Caki2 (cell line): ENCODE measurements at regions not wholly inside any gene's neighbourhood (a gene's known extent, or its start where the extent isn't known, plus 50 kb on each side); places are given as distances from the start of the nearest gene placed in this dataset.
"Not testable (repeated sequence)": the region's sequence is repeated elsewhere in the genome, so short reads cannot be mapped to it uniquely, and the experiment has no call there.

Experiments
- DNase-seq: peaks from one replicate; pipeline ENCODE4 v3.0.0-alpha.2; 2015; ENCODE audit warnings: low read depth
- in situ Hi-C: cut with HindIII; loops from 2 replicates; pipeline ENCODE4 v1.10.0; 2016; ENCODE audit warnings: low sequenced_read_pairs, low pct_unique_long_range_greater_than_20kb, mixed read lengths

GRCh38 chr5:17326600-17327037 is 109.2 kb downstream of the BASP1 start:
- in situ Hi-C loops = no loop called here
- DNase-seq = no peak

DNA sequence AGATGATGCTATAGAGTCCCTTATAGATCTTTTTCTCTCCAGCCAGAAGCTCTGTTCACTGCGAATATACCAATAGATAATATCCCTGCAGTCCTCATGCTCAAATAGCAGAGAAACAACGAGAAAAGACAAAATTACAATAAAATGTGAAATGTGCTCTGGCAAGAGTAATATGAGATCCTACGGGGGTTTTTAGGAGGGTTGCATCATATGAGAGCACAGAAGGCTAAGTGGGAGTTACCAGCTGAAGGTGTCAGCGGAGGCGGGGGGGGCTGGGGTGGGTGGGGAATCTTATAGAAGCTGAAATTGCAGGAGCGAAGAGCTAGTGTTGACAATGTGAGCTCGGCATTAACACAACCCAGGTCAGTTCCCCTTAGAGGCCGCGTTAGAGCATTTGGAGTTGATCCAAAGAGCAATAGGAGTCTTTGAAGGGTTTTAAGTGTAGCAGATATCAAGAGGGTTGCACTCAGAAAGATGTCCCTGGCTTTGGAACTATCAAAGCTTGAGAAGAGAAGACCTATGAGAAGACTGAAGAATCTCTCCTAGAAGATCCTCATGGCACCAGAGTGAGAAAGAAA is 109.7 kb downstream of the BASP1 start:
- in situ Hi-C loops = no loop called here
- no peak for DNase-seq

DNA sequence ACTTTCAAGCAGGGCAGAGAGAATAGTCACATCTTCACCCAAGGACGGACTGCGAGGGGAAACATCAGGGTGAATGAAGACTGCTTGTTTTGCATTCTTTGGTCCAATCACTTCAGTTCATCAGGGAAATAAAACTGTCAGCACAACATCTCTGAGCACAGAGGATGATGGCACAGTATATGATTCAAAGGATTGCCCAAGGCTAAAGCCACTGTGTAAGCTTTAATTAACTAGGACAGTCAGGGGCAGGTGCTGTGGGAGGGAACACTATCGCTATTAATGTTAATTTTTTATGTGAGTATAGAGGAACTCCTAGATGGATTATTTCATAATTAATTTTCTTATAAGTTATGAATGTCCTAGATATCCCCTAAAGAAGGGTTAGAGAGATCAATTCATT is 112.1 kb downstream of the BASP1 start:
- no peak for DNase-seq
- in situ Hi-C loops = no loop called here

- in situ Hi-C loops = no loop called here
- DNase-seq = no peak
Measured at GRCh38 chr5:17330386-17330785, 113.0 kb downstream of the BASP1 start.

DNA sequence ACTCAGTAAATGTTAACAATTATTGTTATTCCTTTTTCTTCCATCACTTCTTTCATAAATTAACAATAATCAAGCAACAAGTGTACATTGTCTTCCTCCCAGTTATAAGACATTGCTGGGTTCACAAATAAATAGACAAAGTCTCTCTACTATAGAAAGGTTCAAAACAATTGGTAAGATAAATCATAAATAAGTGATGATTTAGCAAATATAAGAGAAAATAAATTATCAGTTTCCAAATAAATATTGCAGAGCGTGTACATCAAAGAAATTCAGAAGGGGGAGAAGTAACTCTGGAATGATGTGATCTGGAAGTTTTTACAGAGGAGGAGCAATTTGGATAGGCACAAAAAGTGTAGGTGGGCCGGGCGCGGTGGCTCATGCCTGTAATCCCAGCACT is 114.2 kb downstream of the BASP1 start:
- in situ Hi-C loops = no loop called here
- no peak for DNase-seq

GRCh38 chr5:17333755-17334154 is 116.3 kb downstream of the BASP1 start:
- DNase-seq = no peak
- in situ Hi-C loops = no loop called here

DNA sequence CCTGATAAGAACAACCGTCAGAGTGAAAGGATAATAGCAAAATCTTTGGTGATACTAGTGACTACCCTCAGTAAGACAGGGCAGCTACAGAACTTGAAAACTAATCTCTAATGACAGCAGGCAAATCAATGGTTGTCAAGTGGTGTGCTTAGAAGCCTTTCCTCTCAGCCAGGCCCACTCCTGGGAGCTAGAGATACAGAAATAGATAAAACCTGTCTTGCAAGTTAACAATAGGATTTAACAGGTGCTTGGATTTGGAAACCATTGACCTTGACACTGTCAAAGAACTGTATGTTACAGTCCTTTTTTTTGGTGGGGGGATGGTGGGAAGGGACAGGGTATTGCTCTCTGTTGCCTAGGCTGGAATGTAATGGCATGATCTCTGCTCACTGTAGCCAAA is 118.6 kb downstream of the BASP1 start:
- no peak for DNase-seq
- in situ Hi-C loops = no loop called here

GRCh38 chr5:17336723-17337122 is 119.3 kb downstream of the BASP1 start:
- in situ Hi-C loops, DNase-seq: not testable (repeated sequence)

DNA sequence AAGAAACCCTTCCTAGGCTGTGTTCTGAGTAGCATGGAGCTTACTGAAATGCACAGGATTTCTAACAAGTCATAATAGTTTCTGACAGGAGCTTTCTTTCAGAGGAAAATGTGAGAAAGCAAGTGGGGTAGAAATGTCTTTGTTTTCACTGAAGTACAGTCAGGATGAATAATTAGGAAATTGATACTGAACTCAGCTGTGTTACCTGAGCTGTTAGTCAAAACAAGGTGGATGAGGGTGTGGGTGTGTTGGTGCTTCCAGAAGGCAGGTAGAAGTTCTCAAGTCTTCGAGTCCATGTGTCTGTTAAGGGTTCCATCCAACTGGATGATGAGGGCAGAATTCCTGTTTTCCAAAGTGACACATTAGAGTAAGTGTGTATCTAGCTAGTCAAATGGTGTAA is 122.4 kb downstream of the BASP1 start:
- in situ Hi-C loops = no loop called here
- DNase-seq = no peak

DNA sequence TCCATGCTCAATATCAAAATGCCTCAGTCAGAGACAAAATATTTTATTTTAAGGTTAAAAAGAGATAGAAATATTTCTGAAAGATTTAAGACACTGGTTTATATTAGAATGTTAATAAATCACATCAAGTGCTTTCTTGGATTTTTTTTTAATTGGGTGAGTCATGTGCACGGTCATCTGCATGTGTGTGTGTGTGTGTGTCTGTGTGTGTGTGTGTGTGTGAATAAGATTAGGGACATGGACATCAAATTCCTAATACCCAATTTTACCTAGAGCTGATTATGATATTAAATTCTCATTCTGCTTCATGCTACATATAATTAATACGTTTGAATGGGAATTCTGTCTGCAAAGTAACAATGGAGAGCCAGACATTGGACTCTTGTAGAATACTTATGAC is 122.9 kb downstream of the BASP1 start:
- in situ Hi-C loops = no loop called here
- DNase-seq = no peak

DNA sequence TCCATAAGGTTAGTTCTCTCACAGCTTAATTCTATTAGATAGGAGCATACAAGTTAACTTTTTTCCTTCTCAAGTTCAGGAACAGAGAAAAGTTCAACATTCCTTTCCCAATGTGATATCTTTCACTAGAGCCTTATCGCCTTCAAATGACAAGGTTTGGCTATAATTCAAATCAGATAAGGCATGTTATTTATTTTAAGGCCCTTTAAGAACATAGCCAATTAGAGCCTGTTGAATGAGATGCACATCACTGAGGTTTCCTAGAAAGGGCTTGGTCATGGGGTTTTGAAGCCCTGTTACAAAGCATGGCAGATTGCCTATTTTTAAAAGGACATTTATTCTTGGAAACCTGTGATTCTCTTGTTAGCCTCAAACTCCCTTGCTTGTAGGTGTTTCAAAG is 123.4 kb downstream of the BASP1 start:
- peak; percentile 48 for DNase-seq
- in situ Hi-C loops = no loop called here

- in situ Hi-C loops = no loop called here
Measured at GRCh38 chr5:17343675-17344074, 126.2 kb downstream of the BASP1 start.

GRCh38 chr5:17346811-17347210 is 129.4 kb downstream of the BASP1 start:
- in situ Hi-C loops = no loop called here
- DNase-seq = no peak

More at GRCh38 chr5:17343675-17344074, 126.2 kb downstream of the BASP1 start:
- peak; percentile 73 for DNase-seq

DNA sequence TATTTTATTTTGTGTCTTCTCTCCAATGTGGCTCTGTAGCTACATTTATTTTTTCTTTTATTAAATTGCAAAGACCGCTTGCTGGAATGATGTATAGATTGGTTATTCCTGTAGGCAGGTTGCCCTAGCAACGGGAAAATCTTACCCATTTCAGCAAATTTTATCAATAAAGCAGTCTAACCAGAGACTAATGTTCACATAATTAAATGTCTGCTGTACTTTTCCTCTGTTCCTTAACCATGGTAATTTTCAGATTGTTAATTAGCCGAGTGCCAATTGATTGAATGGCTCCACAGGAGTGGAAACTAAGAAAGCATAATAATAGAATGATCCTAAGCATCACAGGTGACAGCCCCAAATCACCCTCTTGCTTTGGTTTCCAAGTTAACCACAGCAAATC is 134.8 kb downstream of the BASP1 start:
- in situ Hi-C loops = no loop called here
- no peak for DNase-seq

- in situ Hi-C loops = no loop called here
- DNase-seq = no peak
Measured at GRCh38 chr5:17354265-17354664, 136.8 kb downstream of the BASP1 start.

GRCh38 chr5:17355586-17356346 is 138.3 kb downstream of the BASP1 start:
- in situ Hi-C loops = no loop called here
- DNase-seq = peak; percentile 33

DNA sequence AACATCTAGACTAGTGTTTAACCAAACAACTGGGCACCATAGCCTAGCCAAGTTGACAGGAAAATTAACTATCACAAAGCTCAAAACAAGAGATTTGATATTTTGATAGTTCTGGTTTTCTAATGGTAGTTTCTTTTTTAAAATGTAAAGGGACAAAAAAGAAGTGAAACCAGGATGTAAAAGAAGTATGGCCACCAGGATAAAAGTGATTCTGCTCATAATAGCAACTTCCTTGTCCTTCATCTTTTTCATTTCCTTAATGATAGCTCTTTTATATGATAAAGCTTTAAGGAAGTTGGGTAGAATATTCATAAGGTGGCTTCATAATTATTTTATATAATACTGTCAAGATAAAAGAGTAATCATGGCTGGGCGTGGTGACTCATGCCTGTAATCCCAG is 139.1 kb downstream of the BASP1 start:
- DNase-seq = no peak
- in situ Hi-C loops = no loop called here

DNA sequence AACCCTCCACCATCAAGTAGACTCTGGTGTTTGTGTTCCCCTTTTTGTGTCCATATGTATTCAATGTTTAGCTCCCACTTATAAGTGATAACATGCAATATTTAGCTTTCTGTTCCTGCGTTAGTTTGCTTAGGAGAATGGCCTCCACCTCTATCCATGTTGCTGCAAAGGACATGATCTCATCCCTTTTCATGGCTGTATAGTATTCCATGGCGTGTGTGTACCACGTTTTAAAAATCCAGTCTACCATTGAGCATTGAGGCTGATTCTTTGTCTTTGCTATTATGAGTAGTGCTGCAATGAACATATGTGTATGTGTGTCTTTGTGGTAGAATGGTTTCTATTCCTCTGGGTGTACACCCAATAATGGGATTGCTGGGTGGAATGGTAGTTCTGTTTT is 140.1 kb downstream of the BASP1 start:
- DNase-seq = no peak

GRCh38 chr5:17358031-17358430 is 140.0 kb upstream of the TAF11L2 start:
- DNase-seq = no peak
- in situ Hi-C loops = no loop called here

More for the DNA sequence above, 140.1 kb downstream of the BASP1 start:
- in situ Hi-C loops = no loop called here

GRCh38 chr5:17359451-17360011 is 138.5 kb upstream of the TAF11L2 start:
- in situ Hi-C loops = no loop called here
- no peak for DNase-seq
